ENCODE measurements at regions not wholly inside any gene's neighbourhood (a gene's known extent, or its start where the extent isn't known, plus 50 kb on each side); places are given as distances from the start of the nearest gene placed in this dataset.
"Not testable (repeated sequence)": the region's sequence is repeated elsewhere in the genome, so short reads cannot be mapped to it uniquely, and the experiment has no call there.

DNA sequence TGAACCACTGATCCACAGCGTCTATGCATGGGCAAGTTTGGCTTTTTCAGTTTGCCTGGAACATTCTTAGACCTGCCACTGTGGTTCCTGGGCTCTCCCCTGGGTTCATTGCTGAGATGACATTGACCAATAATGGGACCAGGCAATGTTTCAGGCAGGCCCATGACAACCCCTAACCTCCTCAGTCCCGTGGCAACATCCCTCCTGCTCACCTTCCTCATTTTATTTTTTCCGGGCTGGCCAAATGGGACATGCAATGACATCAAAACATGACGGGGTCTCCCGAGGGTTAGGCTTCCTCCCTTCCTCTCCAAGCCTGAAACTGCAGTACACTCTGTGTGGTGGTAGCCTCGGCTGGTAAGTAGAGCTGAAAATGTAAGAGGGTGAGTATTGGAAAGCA lies 234.0 kb upstream of the RREB1 start:
- ChIA-PET POLR2A (no interaction called here), CTCF (no interaction called here)
- TF ChIP-seq ARNT (IDR thresholded peaks at IDR 0.05) (no peak), BHLHE40 (IDR thresholded peaks at IDR 0.05; ENCODE audit: borderline replicate concordance) (no peak), SP1 (IDR thresholded peaks at IDR 0.05) (no peak), NFRKB (IDR thresholded peaks at IDR 0.05) (no peak), ELF4 (IDR thresholded peaks at IDR 0.05) (no peak), CTBP1 (IDR thresholded peaks at IDR 0.05; ENCODE audit: borderline replicate concordance) (no peak), ZNF384 (IDR thresholded peaks at IDR 0.05) (no peak), FOXM1 (IDR thresholded peaks at IDR 0.05; ENCODE audit: borderline replicate concordance) (no peak), HDGF (IDR thresholded peaks at IDR 0.05; ENCODE audit: borderline replicate concordance) (no peak), PKNOX1 (IDR thresholded peaks at IDR 0.05) (no peak), SUZ12 (IDR thresholded peaks at IDR 0.05) (no peak), L3MBTL2 (conservative IDR thresholded peaks at IDR 0.05) (no peak), FOXK2 (IDR thresholded peaks at IDR 0.05) (no peak)
- no peak for DNase-seq (ENCODE audit: extremely low spot score)

GRCh38 chr6:6875818-6876470 lies 231.8 kb upstream of the RREB1 start:
- POLR2A ChIA-PET: no interaction called here
- no peak for TF ChIP-seq SP1 (IDR thresholded peaks at IDR 0.05)
- no peak for TF ChIP-seq FOXK2 (IDR thresholded peaks at IDR 0.05)
- no peak for TF ChIP-seq TARDBP (IDR thresholded peaks at IDR 0.05)
- no peak for TF ChIP-seq ELF4 (IDR thresholded peaks at IDR 0.05)
- no peak for TF ChIP-seq NFRKB (IDR thresholded peaks at IDR 0.05)
- no peak for TF ChIP-seq L3MBTL2 (conservative IDR thresholded peaks at IDR 0.05)
- TF ChIP-seq ZNF384 (IDR thresholded peaks at IDR 0.05): no peak
- no peak for TF ChIP-seq HDGF (IDR thresholded peaks at IDR 0.05; ENCODE audit: borderline replicate concordance)
- CTCF ChIA-PET: interaction anchor here (0.6 kb wide), 1 partner anchor 167 kb away, joined by 5 read pairs; no protein-coding TSS in a partner anchor
- no peak for DNase-seq (ENCODE audit: extremely low spot score)

DNA sequence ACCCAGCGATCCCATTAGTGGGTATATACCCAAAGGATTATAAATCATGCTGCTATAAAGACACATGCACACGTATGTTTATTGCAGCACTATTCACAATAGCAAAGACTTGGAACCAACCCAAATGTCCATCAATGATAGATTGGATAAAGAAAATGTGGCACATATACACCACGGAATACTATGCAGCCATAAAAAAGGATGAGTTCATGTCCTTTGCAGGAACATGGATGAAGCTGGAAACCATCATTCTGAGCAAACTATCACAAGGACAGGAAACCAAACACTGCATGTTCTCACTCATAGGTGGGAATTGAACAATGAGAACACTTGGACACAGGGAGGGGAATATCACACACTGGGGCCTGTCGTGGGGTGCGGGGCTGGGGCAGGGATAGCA lies 230.0 kb upstream of the RREB1 start:
- POLR2A ChIA-PET; CTCF ChIA-PET; DNase-seq (ENCODE audit: extremely low spot score): not testable (repeated sequence)

- no peak for DNase-seq (ENCODE audit: extremely low spot score)
- TF ChIP-seq LEF1 (IDR thresholded peaks at IDR 0.05; ENCODE audit: borderline replicate concordance): no peak
- no peak for TF ChIP-seq L3MBTL2 (conservative IDR thresholded peaks at IDR 0.05)
- no peak for TF ChIP-seq ELF4 (IDR thresholded peaks at IDR 0.05)
- no peak for TF ChIP-seq FOXK2 (IDR thresholded peaks at IDR 0.05)
- no peak for TF ChIP-seq SP1 (IDR thresholded peaks at IDR 0.05)
- no peak for TF ChIP-seq TARDBP (IDR thresholded peaks at IDR 0.05)
- TF ChIP-seq SUZ12 (IDR thresholded peaks at IDR 0.05): no peak
- TF ChIP-seq CTBP1 (IDR thresholded peaks at IDR 0.05; ENCODE audit: borderline replicate concordance): no peak
- no peak for TF ChIP-seq FOXA1 (IDR thresholded peaks at IDR 0.05)
- TF ChIP-seq HDGF (IDR thresholded peaks at IDR 0.05; ENCODE audit: borderline replicate concordance): no peak
- no peak for TF ChIP-seq ARNT (IDR thresholded peaks at IDR 0.05)
- TF ChIP-seq NFRKB (IDR thresholded peaks at IDR 0.05): no peak
- no peak for TF ChIP-seq ZNF384 (IDR thresholded peaks at IDR 0.05)
- no peak for TF ChIP-seq BHLHE40 (IDR thresholded peaks at IDR 0.05; ENCODE audit: borderline replicate concordance)
- no peak for TF ChIP-seq PKNOX1 (IDR thresholded peaks at IDR 0.05)
- TF ChIP-seq FOXM1 (IDR thresholded peaks at IDR 0.05; ENCODE audit: borderline replicate concordance): no peak
- ChIA-PET CTCF (no interaction called here), POLR2A (no interaction called here)
Observed at GRCh38 chr6:6878887-6879585, 228.7 kb upstream of the RREB1 start.

- DNase-seq (ENCODE audit: extremely low spot score); CTCF ChIA-PET; POLR2A ChIA-PET: not testable (repeated sequence)
Observed at GRCh38 chr6:6879586-6879974, 228.2 kb upstream of the RREB1 start.

DNA sequence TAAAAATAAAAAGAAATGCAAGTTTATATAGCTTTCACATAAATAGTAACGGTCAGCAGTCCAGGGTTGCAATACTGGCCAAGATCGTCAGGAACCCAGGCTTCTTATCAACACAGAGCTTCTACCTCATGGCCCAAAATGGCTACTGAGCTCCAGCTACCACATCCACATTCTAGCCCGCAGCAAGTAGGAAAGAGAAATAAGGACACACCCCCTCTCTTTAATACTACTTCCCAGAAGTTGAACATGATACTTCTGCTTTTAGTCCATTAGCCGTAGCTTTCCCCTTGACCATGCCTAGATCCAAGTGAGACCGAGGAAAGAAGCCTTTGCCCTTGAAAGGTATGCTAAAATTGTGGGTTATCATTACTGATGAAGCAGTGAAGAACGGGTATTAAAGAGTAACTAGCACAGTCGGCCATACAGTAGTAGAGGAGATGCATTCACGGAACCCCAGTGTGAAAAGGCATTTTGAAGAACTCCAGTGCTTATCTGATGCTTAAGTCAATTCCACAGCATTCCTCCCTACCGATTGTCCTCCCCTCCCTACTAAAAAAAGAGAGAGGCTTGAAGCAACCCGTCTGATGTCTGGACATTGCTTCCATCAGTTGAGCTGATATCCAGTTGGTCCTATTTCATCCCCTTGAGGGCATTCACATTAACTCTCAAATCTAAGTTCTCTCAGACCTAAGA lies 226.9 kb upstream of the RREB1 start:
- no peak for DNase-seq (ENCODE audit: extremely low spot score)
- POLR2A ChIA-PET: no interaction called here
- CTCF ChIA-PET: no interaction called here
- no peak for TF ChIP-seq SUZ12 (IDR thresholded peaks at IDR 0.05)
- no peak for TF ChIP-seq L3MBTL2 (conservative IDR thresholded peaks at IDR 0.05)

DNA sequence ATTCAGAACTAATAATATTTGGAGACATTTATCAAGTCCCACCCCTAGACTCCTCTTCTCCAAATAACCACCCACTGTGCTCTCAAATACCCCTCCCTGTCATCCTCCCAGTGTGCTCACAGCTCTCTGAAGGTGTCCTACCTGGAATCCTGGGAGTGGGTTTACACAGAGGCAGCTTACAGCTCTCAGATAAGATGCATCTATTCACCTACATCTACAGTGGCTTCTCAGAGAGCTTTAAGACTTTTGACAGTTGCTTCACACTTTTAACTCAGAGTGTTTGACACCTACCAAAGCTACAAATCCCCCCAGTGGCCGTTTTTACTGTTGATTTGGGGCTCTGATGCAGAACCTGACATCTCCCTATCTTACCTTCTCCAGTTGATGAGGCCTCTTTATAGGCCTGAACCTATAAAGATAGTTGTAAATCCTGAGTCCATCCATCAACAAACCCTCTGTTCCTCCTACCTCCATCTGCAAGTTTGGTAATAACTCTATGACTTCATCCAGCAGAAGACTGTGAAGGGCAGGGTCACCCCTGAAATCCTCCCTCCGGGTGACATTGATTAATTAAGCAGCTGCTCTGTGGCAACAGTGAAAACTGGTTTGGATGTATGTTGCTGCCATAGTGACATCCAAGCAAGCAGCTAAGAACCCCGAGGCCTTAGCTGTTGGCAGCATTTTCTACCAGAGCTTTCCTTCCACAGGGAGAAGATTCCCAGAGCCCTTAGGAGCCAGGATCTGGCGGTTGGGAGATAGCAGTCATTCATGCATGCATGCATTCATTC lies 226.1 kb upstream of the RREB1 start:
- POLR2A ChIA-PET: no interaction called here
- CTCF ChIA-PET: interaction anchor here (0.6 kb wide), 1 partner anchor 26 kb away, joined by 3 read pairs; no protein-coding TSS in a partner anchor
- no peak for TF ChIP-seq LEF1 (IDR thresholded peaks at IDR 0.05; ENCODE audit: borderline replicate concordance)
- TF ChIP-seq PKNOX1 (IDR thresholded peaks at IDR 0.05): peak; percentile 78
- no peak for TF ChIP-seq FOXM1 (IDR thresholded peaks at IDR 0.05; ENCODE audit: borderline replicate concordance)
- no peak for TF ChIP-seq CTBP1 (IDR thresholded peaks at IDR 0.05; ENCODE audit: borderline replicate concordance)
- TF ChIP-seq NFRKB (IDR thresholded peaks at IDR 0.05): no peak
- TF ChIP-seq ZNF384 (IDR thresholded peaks at IDR 0.05): no peak
- no peak for TF ChIP-seq SP1 (IDR thresholded peaks at IDR 0.05)
- DNase-seq (ENCODE audit: extremely low spot score): no peak

Measured in HEK293T (cell line).